ENCODE measurements at regions not wholly inside any gene's neighbourhood (a gene's known extent, or its start where the extent isn't known, plus 50 kb on each side); places are given as distances from the start of the nearest gene placed in this dataset.

DNA sequence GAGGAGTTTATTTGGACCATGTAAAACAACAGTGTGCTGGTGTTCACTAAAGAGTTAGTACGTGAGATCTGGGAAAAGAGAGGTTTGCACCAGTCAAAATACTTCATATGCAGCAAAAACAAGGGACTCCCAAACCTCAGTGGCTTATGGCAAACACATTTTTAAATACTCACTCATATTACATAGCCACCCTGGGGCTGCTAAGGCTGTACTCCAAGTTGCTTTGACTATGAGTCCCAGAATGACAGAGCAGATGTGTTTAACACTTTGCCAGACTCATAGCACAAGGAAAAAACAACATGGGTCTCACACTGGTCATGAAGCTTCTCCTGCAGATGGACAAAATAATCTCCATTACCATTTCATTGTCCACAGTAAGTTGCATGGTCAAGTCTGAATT, 202.8 kb upstream of the GRIA4 start:
- no peak overlapping the region for H3K4me3 ChIP-seq (ENCODE audit: low read depth, low read length)
- no peaks in the 10 kb centered on the region for H3K36me3 ChIP-seq (ENCODE audit: control insufficient read depth, insufficient read depth, low read length)
- H3K4me1 Mint-ChIP-seq, result no peaks in the 10 kb centered on the region
- H3K36me3 Mint-ChIP-seq, result no peaks in the 10 kb centered on the region
- no peaks in the 10 kb centered on the region for H3K9me3 Mint-ChIP-seq
- no peaks in the 10 kb centered on the region for H3K9me3 ChIP-seq (ENCODE audit: control insufficient read depth in 2 of 2, low read length in 2 of 2)
- ATAC-seq (ENCODE audit: low read depth in 2 of 2) (no peak), DNase-seq (no peak)
- H3K4me1 ChIP-seq (ENCODE audit: control insufficient read depth, insufficient read depth, low read length, poor library complexity, severe bottlenecking), result no peaks in the 10 kb centered on the region
- H3K4me3 Mint-ChIP-seq, result no peak overlapping the region
- H3K27me3 ChIP-seq (ENCODE audit: control insufficient read depth, insufficient read depth, low read length), result no peaks in the 10 kb centered on the region
- H3K27me3 Mint-ChIP-seq, result no peaks in the 10 kb centered on the region
- no peak overlapping the region for H3K27ac ChIP-seq (ENCODE audit: insufficient read depth, low read length, poor library complexity, severe bottlenecking)
- no peak overlapping the region for H3K27ac Mint-ChIP-seq

DNA sequence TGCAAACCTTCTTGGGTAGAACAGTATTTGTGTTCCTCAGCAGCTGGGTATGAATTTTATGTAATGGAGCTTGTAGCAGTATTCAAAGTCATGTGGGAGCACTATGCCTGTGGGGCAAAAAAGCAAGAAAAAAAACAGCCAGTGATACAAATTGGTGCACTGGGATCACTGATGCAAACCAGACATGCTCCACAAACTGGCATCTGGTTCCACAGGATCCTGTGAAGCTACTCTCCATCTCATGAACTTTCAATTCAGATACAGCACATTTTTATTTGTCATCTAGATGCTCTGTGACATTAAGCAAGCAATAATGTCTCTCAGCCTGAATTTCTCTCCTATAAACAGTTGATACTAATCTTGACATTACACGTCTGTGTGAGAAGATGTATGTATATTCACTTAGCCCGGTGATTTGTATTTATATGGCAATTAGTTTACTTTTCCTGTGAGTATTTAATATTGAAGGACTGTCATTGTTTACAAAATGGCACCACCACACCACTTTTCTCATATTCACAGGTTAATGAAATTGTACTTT, 208.5 kb upstream of the GRIA4 start:
- no peaks in the 10 kb centered on the region for H3K9me3 ChIP-seq (ENCODE audit: control insufficient read depth in 2 of 2, low read length in 2 of 2)
- no peaks in the 10 kb centered on the region for H3K36me3 Mint-ChIP-seq
- ATAC-seq (ENCODE audit: low read depth in 2 of 2), result no peak

GRCh38 chr11:105399511-105399910, 210.4 kb upstream of the GRIA4 start:
- H3K4me3 Mint-ChIP-seq, result no peak overlapping the region
- ATAC-seq (ENCODE audit: low read depth in 2 of 2) (no peak), DNase-seq (no peak)
- Histone ChIP-seq H3K9me3 (ENCODE audit: control insufficient read depth in 2 of 2, low read length in 2 of 2) (no peaks in the 10 kb centered on the region), H3K27me3 (ENCODE audit: control insufficient read depth, insufficient read depth, low read length) (no peaks in the 10 kb centered on the region), H3K4me1 (ENCODE audit: control insufficient read depth, insufficient read depth, low read length, poor library complexity, severe bottlenecking) (no peaks in the 10 kb centered on the region), H3K27ac (ENCODE audit: insufficient read depth, low read length, poor library complexity, severe bottlenecking) (no peak overlapping the region), H3K36me3 (ENCODE audit: control insufficient read depth, insufficient read depth, low read length) (no peaks in the 10 kb centered on the region), H3K4me3 (ENCODE audit: low read depth, low read length) (no peak overlapping the region)
- H3K27ac Mint-ChIP-seq, result no peak overlapping the region
- H3K4me1 Mint-ChIP-seq, result peaks cover 0 to 4% (median 0%) of the 10 kb centered on the region in 4 donors
- no peaks in the 10 kb centered on the region for H3K27me3 Mint-ChIP-seq
- no peaks in the 10 kb centered on the region for H3K36me3 Mint-ChIP-seq
- H3K9me3 Mint-ChIP-seq, result peaks cover 0 to 5% (median 0%) of the 10 kb centered on the region in 7 donors

More for the DNA sequence above, 208.5 kb upstream of the GRIA4 start:
- Histone ChIP-seq H3K4me1 (ENCODE audit: control insufficient read depth, insufficient read depth, low read length, poor library complexity, severe bottlenecking) (no peaks in the 10 kb centered on the region), H3K4me3 (ENCODE audit: low read depth, low read length) (no peak overlapping the region), H3K36me3 (ENCODE audit: control insufficient read depth, insufficient read depth, low read length) (no peaks in the 10 kb centered on the region), H3K27me3 (ENCODE audit: control insufficient read depth, insufficient read depth, low read length) (no peaks in the 10 kb centered on the region), H3K27ac (ENCODE audit: insufficient read depth, low read length, poor library complexity, severe bottlenecking) (no peak overlapping the region)
- Mint-ChIP-seq H3K27ac (no peak overlapping the region), H3K4me3 (no peak overlapping the region), H3K9me3 (peaks cover 0 to 5% (median 0%) of the 10 kb centered on the region in 7 donors), H3K27me3 (no peaks in the 10 kb centered on the region), H3K4me1 (peaks cover 0 to 4% (median 0%) of the 10 kb centered on the region in 4 donors)
- no peak for DNase-seq

GRCh38 chr11:105398636-105399035, 211.2 kb upstream of the GRIA4 start:
- Mint-ChIP-seq H3K36me3 (no peaks in the 10 kb centered on the region), H3K4me1 (peaks cover 0 to 4% (median 0%) of the 10 kb centered on the region in 4 donors), H3K4me3 (no peak overlapping the region), H3K27me3 (no peaks in the 10 kb centered on the region), H3K9me3 (peaks cover 0 to 5% (median 0%) of the 10 kb centered on the region in 7 donors), H3K27ac (no peak overlapping the region)
- no peaks in the 10 kb centered on the region for H3K27me3 ChIP-seq (ENCODE audit: control insufficient read depth, insufficient read depth, low read length)
- H3K27ac ChIP-seq (ENCODE audit: insufficient read depth, low read length, poor library complexity, severe bottlenecking), result no peak overlapping the region
- no peaks in the 10 kb centered on the region for H3K9me3 ChIP-seq (ENCODE audit: control insufficient read depth in 2 of 2, low read length in 2 of 2)
- DNase-seq, result no peak
- H3K4me3 ChIP-seq (ENCODE audit: low read depth, low read length), result no peak overlapping the region
- no peak for ATAC-seq (ENCODE audit: low read depth in 2 of 2)
- H3K4me1 ChIP-seq (ENCODE audit: control insufficient read depth, insufficient read depth, low read length, poor library complexity, severe bottlenecking), result no peaks in the 10 kb centered on the region
- H3K36me3 ChIP-seq (ENCODE audit: control insufficient read depth, insufficient read depth, low read length), result no peaks in the 10 kb centered on the region

- Histone ChIP-seq H3K4me1 (ENCODE audit: control insufficient read depth, insufficient read depth, low read length, poor library complexity, severe bottlenecking) (no peaks in the 10 kb centered on the region), H3K9me3 (ENCODE audit: control insufficient read depth in 2 of 2, low read length in 2 of 2) (no peaks in the 10 kb centered on the region), H3K36me3 (ENCODE audit: control insufficient read depth, insufficient read depth, low read length) (no peaks in the 10 kb centered on the region), H3K27ac (ENCODE audit: insufficient read depth, low read length, poor library complexity, severe bottlenecking) (no peak overlapping the region), H3K27me3 (ENCODE audit: control insufficient read depth, insufficient read depth, low read length) (no peaks in the 10 kb centered on the region), H3K4me3 (ENCODE audit: low read depth, low read length) (no peak overlapping the region)
- Mint-ChIP-seq H3K9me3 (no peaks in the 10 kb centered on the region), H3K4me1 (no peaks in the 10 kb centered on the region), H3K36me3 (no peaks in the 10 kb centered on the region), H3K4me3 (no peak overlapping the region), H3K27me3 (no peaks in the 10 kb centered on the region), H3K27ac (no peak overlapping the region)
- DNase-seq (no peak), ATAC-seq (ENCODE audit: low read depth in 2 of 2) (no peak)
Observed at GRCh38 chr11:105393326-105393725, 216.5 kb upstream of the GRIA4 start.

- H3K4me1 Mint-ChIP-seq, result no peaks in the 10 kb centered on the region
- no peak overlapping the region for H3K4me3 Mint-ChIP-seq
- no peaks in the 10 kb centered on the region for H3K27me3 Mint-ChIP-seq
- H3K9me3 Mint-ChIP-seq, result no peaks in the 10 kb centered on the region
- DNase-seq (no peak), ATAC-seq (ENCODE audit: low read depth in 2 of 2) (no peak)
- H3K27ac ChIP-seq (ENCODE audit: insufficient read depth, low read length, poor library complexity, severe bottlenecking), result no peak overlapping the region
- no peaks in the 10 kb centered on the region for H3K4me1 ChIP-seq (ENCODE audit: control insufficient read depth, insufficient read depth, low read length, poor library complexity, severe bottlenecking)
- H3K27ac Mint-ChIP-seq, result no peak overlapping the region
- H3K4me3 ChIP-seq (ENCODE audit: low read depth, low read length), result no peak overlapping the region
- no peaks in the 10 kb centered on the region for H3K27me3 ChIP-seq (ENCODE audit: control insufficient read depth, insufficient read depth, low read length)
- no peaks in the 10 kb centered on the region for H3K9me3 ChIP-seq (ENCODE audit: control insufficient read depth in 2 of 2, low read length in 2 of 2)
- no peaks in the 10 kb centered on the region for H3K36me3 ChIP-seq (ENCODE audit: control insufficient read depth, insufficient read depth, low read length)
- no peaks in the 10 kb centered on the region for H3K36me3 Mint-ChIP-seq
Observed at GRCh38 chr11:105392556-105392955, 217.3 kb upstream of the GRIA4 start.

GRCh38 chr11:105389952-105390351, 219.9 kb upstream of the GRIA4 start:
- no peak for ATAC-seq (ENCODE audit: low read depth in 2 of 2)
- Histone ChIP-seq H3K36me3 (ENCODE audit: control insufficient read depth, insufficient read depth, low read length) (no peaks in the 10 kb centered on the region), H3K9me3 (ENCODE audit: control insufficient read depth in 2 of 2, low read length in 2 of 2) (no peaks in the 10 kb centered on the region), H3K27me3 (ENCODE audit: control insufficient read depth, insufficient read depth, low read length) (no peaks in the 10 kb centered on the region), H3K4me1 (ENCODE audit: control insufficient read depth, insufficient read depth, low read length, poor library complexity, severe bottlenecking) (no peaks in the 10 kb centered on the region), H3K27ac (ENCODE audit: insufficient read depth, low read length, poor library complexity, severe bottlenecking) (no peak overlapping the region), H3K4me3 (ENCODE audit: low read depth, low read length) (no peak overlapping the region)
- Mint-ChIP-seq H3K4me3 (no peak overlapping the region), H3K36me3 (no peaks in the 10 kb centered on the region), H3K9me3 (no peaks in the 10 kb centered on the region), H3K27ac (no peak overlapping the region), H3K4me1 (no peaks in the 10 kb centered on the region), H3K27me3 (no peaks in the 10 kb centered on the region)
- DNase-seq, result no peak

DNA sequence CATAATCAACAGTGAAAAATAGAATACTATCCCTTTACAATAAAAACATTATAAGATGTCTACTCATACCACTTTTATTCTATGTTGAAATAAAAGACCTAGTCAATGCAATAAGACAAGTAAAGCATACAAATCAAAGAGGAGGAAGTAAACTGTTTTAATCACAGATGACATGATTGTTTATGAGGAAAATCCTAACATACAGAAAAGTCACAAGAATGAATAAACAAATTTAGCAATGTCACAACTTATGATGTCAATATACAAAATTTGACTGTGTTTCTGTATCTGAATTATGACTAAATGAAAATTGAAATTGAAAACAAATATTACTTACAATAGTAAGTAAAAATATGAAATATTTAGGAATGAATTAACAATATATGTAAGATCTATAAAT, 221.9 kb upstream of the GRIA4 start:
- no peaks in the 10 kb centered on the region for H3K4me1 ChIP-seq (ENCODE audit: control insufficient read depth, insufficient read depth, low read length, poor library complexity, severe bottlenecking)
- no peak for ATAC-seq (ENCODE audit: low read depth in 2 of 2)
- H3K4me3 Mint-ChIP-seq, result no peak overlapping the region
- no peaks in the 10 kb centered on the region for H3K27me3 ChIP-seq (ENCODE audit: control insufficient read depth, insufficient read depth, low read length)
- no peak overlapping the region for H3K27ac Mint-ChIP-seq
- H3K4me1 Mint-ChIP-seq, result no peaks in the 10 kb centered on the region
- H3K27ac ChIP-seq (ENCODE audit: insufficient read depth, low read length, poor library complexity, severe bottlenecking), result no peak overlapping the region
- H3K9me3 Mint-ChIP-seq, result no peaks in the 10 kb centered on the region
- no peaks in the 10 kb centered on the region for H3K9me3 ChIP-seq (ENCODE audit: control insufficient read depth in 2 of 2, low read length in 2 of 2)
- no peak for DNase-seq
- no peaks in the 10 kb centered on the region for H3K27me3 Mint-ChIP-seq
- no peaks in the 10 kb centered on the region for H3K36me3 Mint-ChIP-seq
- H3K36me3 ChIP-seq (ENCODE audit: control insufficient read depth, insufficient read depth, low read length), result no peaks in the 10 kb centered on the region
- no peak overlapping the region for H3K4me3 ChIP-seq (ENCODE audit: low read depth, low read length)
